ENCODE measurements at regions not wholly inside any gene's neighbourhood (a gene's known extent, or its start where the extent isn't known, plus 50 kb on each side); places are given as distances from the start of the nearest gene placed in this dataset.

DNA sequence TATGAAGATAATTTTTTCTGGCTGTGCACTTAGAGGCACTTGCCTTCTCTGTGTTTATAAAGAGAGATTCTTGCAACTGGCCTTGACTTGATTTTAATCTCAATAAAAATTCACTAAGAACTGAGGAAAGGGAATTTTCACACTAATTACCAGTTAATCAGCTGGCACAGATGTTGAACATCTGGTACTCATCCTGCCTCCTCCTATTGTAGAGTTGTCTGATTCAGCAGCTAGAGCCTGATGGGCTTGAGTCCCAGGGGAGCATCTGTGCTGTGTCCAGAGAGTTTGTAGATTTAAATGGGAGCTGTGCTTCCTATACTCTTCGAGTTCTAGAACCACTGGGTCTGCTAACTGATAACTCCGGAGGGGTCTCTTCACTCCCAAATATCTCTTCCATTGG is 50.7 kb upstream of the ADRA1D start:
- TF ChIP-seq, protein P1, sequence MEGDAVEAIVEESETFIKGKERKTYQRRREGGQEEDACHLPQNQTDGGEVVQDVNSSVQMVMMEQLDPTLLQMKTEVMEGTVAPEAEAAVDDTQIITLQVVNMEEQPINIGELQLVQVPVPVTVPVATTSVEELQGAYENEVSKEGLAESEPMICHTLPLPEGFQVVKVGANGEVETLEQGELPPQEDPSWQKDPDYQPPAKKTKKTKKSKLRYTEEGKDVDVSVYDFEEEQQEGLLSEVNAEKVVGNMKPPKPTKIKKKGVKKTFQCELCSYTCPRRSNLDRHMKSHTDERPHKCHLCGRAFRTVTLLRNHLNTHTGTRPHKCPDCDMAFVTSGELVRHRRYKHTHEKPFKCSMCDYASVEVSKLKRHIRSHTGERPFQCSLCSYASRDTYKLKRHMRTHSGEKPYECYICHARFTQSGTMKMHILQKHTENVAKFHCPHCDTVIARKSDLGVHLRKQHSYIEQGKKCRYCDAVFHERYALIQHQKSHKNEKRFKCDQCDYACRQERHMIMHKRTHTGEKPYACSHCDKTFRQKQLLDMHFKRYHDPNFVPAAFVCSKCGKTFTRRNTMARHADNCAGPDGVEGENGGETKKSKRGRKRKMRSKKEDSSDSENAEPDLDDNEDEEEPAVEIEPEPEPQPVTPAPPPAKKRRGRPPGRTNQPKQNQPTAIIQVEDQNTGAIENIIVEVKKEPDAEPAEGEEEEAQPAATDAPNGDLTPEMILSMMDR (IDR thresholded peaks at IDR 0.05; ENCODE audit: insufficient read depth, low read length, poor library complexity, severe bottlenecking), result no peak
- TF ChIP-seq EZH2phosphoT487 (conservative IDR thresholded peaks at IDR 0.05; ENCODE audit: low read length), result no peak

All from SU-DHL-6 (cell line).